Liver (tissue), 3 donors: ENCODE measurements at regions not wholly inside any gene's neighbourhood (a gene's known extent, or its start where the extent isn't known, plus 50 kb on each side); places are given as distances from the start of the nearest gene placed in this dataset.

ENCODE experiments used
- ATF3 ChIP-seq: IDR thresholded peaks from 2 replicates; pipeline ENCODE4 v1.6.1; 2016; ENCODE audit warnings: antibody characterized with exemption
- CTCF ChIP-seq: fragments of 150-350 bp; IDR thresholded peaks from 2 replicates; pipeline ENCODE4 v1.5.1; 2017; ENCODE audit warnings: improper control_type of control experiment, low read depth, low read length; ENCODE audit not compliant: missing input control
- EGR1 ChIP-seq, 2 donors: IDR thresholded peaks; 2 replicates each; pipeline ENCODE4 v1.6.1; 2016 to 2018; ENCODE audit warnings: antibody characterized with exemption in 2 of 2, low read depth in 2 of 2
- FOXA1 ChIP-seq: IDR thresholded peaks from 2 replicates; pipeline ENCODE4 v1.6.1; 2016; ENCODE audit warnings: antibody characterized with exemption
- GABPA ChIP-seq, 2 donors: IDR thresholded peaks in 1 of 2; conservative IDR thresholded peaks in 1 of 2; 2 replicates each; pipeline ENCODE4 v1.6.1; 2016; ENCODE audit warnings: antibody characterized with exemption in 2 of 2, mild to moderate bottlenecking in 1 of 2, moderate library complexity in 1 of 2
- MAX ChIP-seq: IDR thresholded peaks from 2 replicates; pipeline ENCODE4 v1.6.1; 2016; ENCODE audit warnings: antibody characterized with exemption
- RAD21 ChIP-seq, 2 donors: IDR thresholded peaks; 2 replicates each; pipeline ENCODE4 v1.6.1; 2016; ENCODE audit warnings: antibody characterized with exemption in 2 of 2, mild to moderate bottlenecking in 2 of 2
- TAF1 ChIP-seq: conservative IDR thresholded peaks from 2 replicates; pipeline ENCODE4 v1.6.1; 2016; ENCODE audit warnings: antibody characterized with exemption, mild to moderate bottlenecking
- YY1 ChIP-seq: IDR thresholded peaks from 2 replicates; pipeline ENCODE4 v1.6.1; 2016; ENCODE audit warnings: antibody characterized with exemption, mild to moderate bottlenecking
- ZBTB33 ChIP-seq: IDR thresholded peaks from 2 replicates; pipeline ENCODE4 v1.6.1; 2016; ENCODE audit warnings: antibody characterized with exemption
- donor health status: healthy.
- donor health status: healthy.

- no peak for TF ChIP-seq CTCF
- TF ChIP-seq MAX: no peak
- TF ChIP-seq RAD21 (IDR thresholded peaks at IDR 0.05): no peak
- no peak for TF ChIP-seq YY1
- no peak for TF ChIP-seq ATF3
- TF ChIP-seq EGR1 (IDR thresholded peaks at IDR 0.05; ENCODE audit: low read depth in 2 of 2): no peak
- TF ChIP-seq TAF1: no peak
- TF ChIP-seq GABPA (IDR thresholded peaks at IDR 0.05 in 1 of 2, conservative IDR thresholded peaks at IDR 0.05 in 1 of 2): no peak
- no peak for TF ChIP-seq FOXA1
- no peak for TF ChIP-seq ZBTB33
Measured at GRCh38 chr14:81679226-81679625, 145.6 kb upstream of the SEL1L start.
